DND-41 (cell line): ENCODE measurements at regions not wholly inside any gene's neighbourhood (a gene's known extent, or its start where the extent isn't known, plus 50 kb on each side); places are given as distances from the start of the nearest gene placed in this dataset.

Experiments used
- ATAC-seq: fragments of 200-7000 bp; cut with Tn5 transposase; 3 replicates; pipeline ENCODE4 v1.9.1; 2021; ENCODE audit warnings: low read depth; ENCODE audit not compliant: insufficient read depth
- DNase-seq: peaks from one replicate; pipeline ENCODE4 v3.0.0-alpha.2; 2020
- H2AFZ ChIP-seq: 2 replicates; pipeline ENCODE4 v1.6.0; 2012; ENCODE audit warnings: low read depth, low read length
- H3K27ac ChIP-seq: 2 replicates; pipeline ENCODE4 v1.5.1; 2012; ENCODE audit warnings: low read length, inconsistent platforms
- H3K27me3 ChIP-seq: fragments of 200-600 bp; sonication (generic); 2 replicates; pipeline ENCODE4 v1.6.0; 2012; ENCODE audit warnings: low read length, mild to moderate bottlenecking, inconsistent platforms; ENCODE audit not compliant: insufficient read depth, poor library complexity
- H3K36me3 ChIP-seq: 2 replicates; pipeline ENCODE4 v1.5.1; 2012; ENCODE audit warnings: low read length, inconsistent platforms; ENCODE audit not compliant: insufficient read depth
- H3K4me1 ChIP-seq: 2 replicates; pipeline ENCODE4 v1.5.1; 2012; ENCODE audit warnings: mild to moderate bottlenecking, low read length; ENCODE audit not compliant: insufficient read depth
- H3K4me2 ChIP-seq: 2 replicates; pipeline ENCODE4 v1.6.0; 2012; ENCODE audit warnings: mild to moderate bottlenecking, moderate library complexity, low read length, inconsistent platforms; ENCODE audit not compliant: insufficient read depth
- H3K4me3 ChIP-seq, 2 experiments: fragments of 200-600 bp in 1 of 2; shearing (Covaris generic) in 1 of 2; 2 replicates each; pipeline ENCODE4 v1.5.1; 2012 to 2016; ENCODE audit warnings: inconsistent platforms in 2 of 2, low read length in 2 of 2, mild to moderate bottlenecking in 2 of 2, low read depth in 1 of 2, moderate library complexity in 1 of 2
- H3K79me2 ChIP-seq: 2 replicates; pipeline ENCODE4 v1.6.0; 2012; ENCODE audit warnings: low read length, inconsistent platforms; ENCODE audit not compliant: insufficient read depth
- H3K9ac ChIP-seq: 2 replicates; pipeline ENCODE4 v1.6.0; 2012; ENCODE audit warnings: low read depth, mild to moderate bottlenecking, inconsistent platforms, low read length, moderate library complexity
- H3K9me3 ChIP-seq: 2 replicates; pipeline ENCODE4 v1.5.1; 2012; ENCODE audit warnings: low read length, moderate library complexity, mild to moderate bottlenecking, inconsistent platforms; ENCODE audit not compliant: insufficient read depth, severe bottlenecking
- H4K20me1 ChIP-seq: 2 replicates; pipeline ENCODE4 v1.6.0; 2012; ENCODE audit warnings: low read length; ENCODE audit not compliant: insufficient read depth
- CTCF ChIP-seq: IDR thresholded peaks from 2 replicates; pipeline ENCODE4 v1.5.1; 2012; ENCODE audit warnings: borderline replicate concordance, low read length, moderate library complexity, mild to moderate bottlenecking; ENCODE audit not compliant: poor library complexity, severe bottlenecking; ENCODE audit errors: extremely low read depth
- EZH2 ChIP-seq: IDR thresholded peaks from 3 replicates; pipeline ENCODE4 v1.6.1; 2012; ENCODE audit warnings: borderline replicate concordance, low read depth, mild to moderate bottlenecking, moderate library complexity, low read length, inconsistent platforms; ENCODE audit not compliant: severe bottlenecking

- no peaks in the 10 kb centered on the region for H3K27me3 ChIP-seq
- no peaks in the 10 kb centered on the region for H4K20me1 ChIP-seq
- H2AFZ ChIP-seq = no peak overlapping the region
- no peak for DNase-seq
- H3K79me2 ChIP-seq = no peaks in the 10 kb centered on the region
- no peaks in the 10 kb centered on the region for H3K4me1 ChIP-seq
- H3K36me3 ChIP-seq = no peaks in the 10 kb centered on the region
- no peak overlapping the region for H3K9ac ChIP-seq
- ATAC-seq = no peak
- no peak overlapping the region for H3K27ac ChIP-seq
- H3K4me2 ChIP-seq = no peak overlapping the region
- no peaks in the 10 kb centered on the region for H3K9me3 ChIP-seq
- TF ChIP-seq CTCF = peak; percentile 30
- no peak for TF ChIP-seq EZH2
- H3K4me3 ChIP-seq = no peak overlapping the region
These were observed 271.1 kb upstream of the RAB6C start for GRCh38 chr2:129708221-129708967.

GRCh38 chr2:129709001-129709955 is 270.2 kb upstream of the RAB6C start:
- peak; percentile 35; the same call in 1 of the 3 replicates for ATAC-seq
- H2AFZ ChIP-seq = no peak overlapping the region

GRCh38 chr2:129709956-129710598 is 269.4 kb upstream of the RAB6C start:
- Histone ChIP-seq H3K36me3 (no peaks in the 10 kb centered on the region), H4K20me1 (no peaks in the 10 kb centered on the region), H3K27me3 (no peaks in the 10 kb centered on the region), H3K9ac (no peak overlapping the region), H2AFZ (no peak overlapping the region), H3K9me3 (no peaks in the 10 kb centered on the region), H3K4me3 (no peak overlapping the region), H3K27ac (no peak overlapping the region), H3K4me1 (no peaks in the 10 kb centered on the region), H3K79me2 (no peaks in the 10 kb centered on the region), H3K4me2 (no peak overlapping the region)
- ATAC-seq = no peak
- TF ChIP-seq CTCF (no peak), EZH2 (no peak)
- no peak for DNase-seq

More at GRCh38 chr2:129709001-129709955, 270.2 kb upstream of the RAB6C start:
- no peaks in the 10 kb centered on the region for H3K27me3 ChIP-seq
- TF ChIP-seq EZH2 (no peak), CTCF (no peak)
- no peak overlapping the region for H3K27ac ChIP-seq
- no peak overlapping the region for H3K9ac ChIP-seq
- no peak overlapping the region for H3K4me2 ChIP-seq
- no peaks in the 10 kb centered on the region for H4K20me1 ChIP-seq
- no peaks in the 10 kb centered on the region for H3K79me2 ChIP-seq
- peak; percentile 21 for DNase-seq
- no peak overlapping the region for H3K4me3 ChIP-seq
- H3K36me3 ChIP-seq = no peaks in the 10 kb centered on the region
- no peaks in the 10 kb centered on the region for H3K9me3 ChIP-seq
- H3K4me1 ChIP-seq = no peaks in the 10 kb centered on the region
